ENCODE measurements at regions not wholly inside any gene's neighbourhood (a gene's known extent, or its start where the extent isn't known, plus 50 kb on each side); places are given as distances from the start of the nearest gene placed in this dataset.
"Not testable (repeated sequence)": the region's sequence is repeated elsewhere in the genome, so short reads cannot be mapped to it uniquely, and the experiment has no call there.

- DNase-seq, result no peak
- intact Hi-C loops (cut with DNase I), result loop anchor here (1.0 to 2.0 kb wide), 2 partner anchors 256 to 373 kb away; no protein-coding TSS in a partner anchor
Observed at GRCh38 chr5:148740966-148741742, 85.3 kb upstream of the ADRB2 start.

- not testable (repeated sequence) for DNase-seq
- intact Hi-C loops (cut with DNase I), result loop anchor here (1.0 to 2.0 kb wide), 2 partner anchors 255 to 373 kb away; no protein-coding TSS in a partner anchor
Observed at GRCh38 chr5:148741766-148742165, 84.6 kb upstream of the ADRB2 start.

GRCh38 chr5:148744380-148744779 lies 82.0 kb upstream of the ADRB2 start:
- intact Hi-C loops (cut with DNase I); DNase-seq: not testable (repeated sequence)

GRCh38 chr5:148746826-148747535 lies 79.4 kb upstream of the ADRB2 start:
- intact Hi-C loops (cut with DNase I), result no loop called here

GRCh38 chr5:148747536-148747906 lies 78.9 kb upstream of the ADRB2 start:
- no peak for DNase-seq
- intact Hi-C loops (cut with DNase I), result no loop called here

More at GRCh38 chr5:148746826-148747535, 79.4 kb upstream of the ADRB2 start:
- DNase-seq, result no peak

- DNase-seq, result no peak
- intact Hi-C loops (cut with DNase I), result no loop called here
Observed at GRCh38 chr5:148748702-148749392, 77.6 kb upstream of the ADRB2 start.

GRCh38 chr5:148750614-148751013 lies 75.8 kb upstream of the ADRB2 start:
- DNase-seq, result no peak
- intact Hi-C loops (cut with DNase I), result no loop called here

GRCh38 chr5:148751025-148751424 lies 75.4 kb upstream of the ADRB2 start:
- DNase-seq, result no peak
- intact Hi-C loops (cut with DNase I), result no loop called here

- intact Hi-C loops (cut with DNase I); DNase-seq: not testable (repeated sequence)
Observed at GRCh38 chr5:148752375-148752774, 74.0 kb upstream of the ADRB2 start.

- DNase-seq, result no peak
- intact Hi-C loops (cut with DNase I), result no loop called here
Observed at GRCh38 chr5:148759101-148759500, 67.3 kb upstream of the ADRB2 start.

- intact Hi-C loops (cut with DNase I), result no loop called here
Observed at GRCh38 chr5:148760945-148761638, 65.3 kb upstream of the ADRB2 start.

GRCh38 chr5:148763996-148764395 lies 62.4 kb upstream of the ADRB2 start:
- DNase-seq, result no peak
- intact Hi-C loops (cut with DNase I), result no loop called here

More at GRCh38 chr5:148760945-148761638, 65.3 kb upstream of the ADRB2 start:
- DNase-seq, result no peak

GRCh38 chr5:148765061-148765460 lies 61.4 kb upstream of the ADRB2 start:
- intact Hi-C loops (cut with DNase I), result no loop called here
- no peak for DNase-seq

- DNase-seq, result no peak
- intact Hi-C loops (cut with DNase I), result no loop called here
Observed at GRCh38 chr5:148768806-148769415, 57.5 kb upstream of the ADRB2 start.

- DNase-seq, result no peak
- intact Hi-C loops (cut with DNase I), result no loop called here
Observed at GRCh38 chr5:148769941-148770340, 56.5 kb upstream of the ADRB2 start.

- no peak for DNase-seq
- intact Hi-C loops (cut with DNase I), result no loop called here
Observed at GRCh38 chr5:148774313-148774712, 52.1 kb upstream of the ADRB2 start.

GRCh38 chr5:148776261-148776660 lies 50.1 kb upstream of the ADRB2 start:
- intact Hi-C loops (cut with DNase I), result no loop called here
- DNase-seq, result no peak
